Activated T-cell treated with anti-CD3 and anti-CD28 coated beads, Interleukin-2, amount 50 U/mL, for 72 hours (primary cell): ENCODE measurements at regions not wholly inside any gene's neighbourhood (a gene's known extent, or its start where the extent isn't known, plus 50 kb on each side); places are given as distances from the start of the nearest gene placed in this dataset.

Source experiments
- ATAC-seq, 2 donors: fragments of 150-1000 bp; cut with Tn5 transposase; replicated peaks in 1 of 2; 2 replicates each; pipeline ENCODE4 v1.10.0; 2021; ENCODE audit warnings: moderate library complexity in 2 of 2, mild to moderate bottlenecking in 1 of 2
- DNase-seq, 2 donors: peaks; one replicate each; pipeline ENCODE4 v3.0.0; 2021 to 2022; ENCODE audit warnings: mixed read lengths in 1 of 2
- H3K27ac Mint-ChIP-seq: one replicate; pipeline ENCODE4 v1.8.0; 2022; ENCODE audit warnings: mild to moderate bottlenecking, moderate library complexity, mixed read lengths
- H3K27me3 Mint-ChIP-seq: one replicate; pipeline ENCODE4 v1.8.0; 2022; ENCODE audit warnings: low read depth, mixed read lengths
- H3K36me3 Mint-ChIP-seq, 2 donors: one replicate each; pipeline ENCODE4 v1.8.0; 2022; ENCODE audit warnings: mixed read lengths in 2 of 2, mild to moderate bottlenecking in 1 of 2; ENCODE audit not compliant: insufficient read depth in 2 of 2
- H3K4me1 Mint-ChIP-seq: one replicate; pipeline ENCODE4 v1.8.0; 2022; ENCODE audit warnings: low read depth, mixed read lengths
- H3K4me3 Mint-ChIP-seq, 2 donors: one replicate each; pipeline ENCODE4 v1.8.0; 2022; ENCODE audit warnings: mild to moderate bottlenecking in 2 of 2, mixed read lengths in 2 of 2, moderate library complexity in 2 of 2
- H3K9me3 Mint-ChIP-seq, 2 donors: one replicate each; pipeline ENCODE4 v1.8.0; 2022; ENCODE audit warnings: mixed read lengths in 2 of 2

GRCh38 chr7:128163473-128163872 lies 77.6 kb upstream of the LEP start:
- DNase-seq (no peak), ATAC-seq (no peak)
- no peaks in the 10 kb centered on the region for H3K9me3 Mint-ChIP-seq
- H3K27me3 Mint-ChIP-seq, result peaks cover 54% of the 10 kb centered on the region
- peaks cover 4% of the 10 kb centered on the region for H3K4me1 Mint-ChIP-seq
- no peaks in the 10 kb centered on the region for H3K36me3 Mint-ChIP-seq
- H3K4me3 Mint-ChIP-seq, result no peak overlapping the region
- H3K27ac Mint-ChIP-seq, result no peak overlapping the region

- H3K9me3 Mint-ChIP-seq, result no peaks in the 10 kb centered on the region
- peaks cover 57% of the 10 kb centered on the region for H3K27me3 Mint-ChIP-seq
- ATAC-seq (peak; percentile 49 to 55), DNase-seq (no peak)
- H3K4me3 Mint-ChIP-seq, result no peak overlapping the region
- H3K36me3 Mint-ChIP-seq, result no peaks in the 10 kb centered on the region
- no peak overlapping the region for H3K27ac Mint-ChIP-seq
- H3K4me1 Mint-ChIP-seq, result peaks cover 9% of the 10 kb centered on the region
These were observed 76.8 kb upstream of the LEP start for GRCh38 chr7:128164061-128164954.

- Mint-ChIP-seq H3K27ac (no peak overlapping the region), H3K9me3 (no peaks in the 10 kb centered on the region), H3K4me1 (peaks cover 9% of the 10 kb centered on the region), H3K27me3 (peaks cover 65% of the 10 kb centered on the region), H3K4me3 (peak overlapping the region; percentile 6 to 41), H3K36me3 (no peaks in the 10 kb centered on the region)
- no peak for DNase-seq
- no peak for ATAC-seq
These were observed 76.0 kb upstream of the LEP start for GRCh38 chr7:128164955-128165670.

- ATAC-seq, result no peak
- Mint-ChIP-seq H3K4me1 (peaks cover 9% of the 10 kb centered on the region), H3K9me3 (no peaks in the 10 kb centered on the region), H3K27ac (no peak overlapping the region), H3K36me3 (no peaks in the 10 kb centered on the region), H3K27me3 (peaks cover 69% of the 10 kb centered on the region), H3K4me3 (peak overlapping the region in 1 of 2 donors; percentile 41)
- DNase-seq, result no peak
These were observed 75.1 kb upstream of the LEP start for GRCh38 chr7:128165927-128166420.

- ATAC-seq, result peak; percentile 15 to 25
- Mint-ChIP-seq H3K4me3 (peak overlapping the region; percentile 85 to 89), H3K27ac (no peak overlapping the region), H3K9me3 (no peaks in the 10 kb centered on the region), H3K36me3 (no peaks in the 10 kb centered on the region), H3K27me3 (peaks cover 65% of the 10 kb centered on the region), H3K4me1 (peaks cover 9% of the 10 kb centered on the region)
- DNase-seq, result peak; percentile 18 to 29
These were observed 74.5 kb upstream of the LEP start for GRCh38 chr7:128166603-128167041.

GRCh38 chr7:128167042-128167701 lies 73.9 kb upstream of the LEP start:
- Mint-ChIP-seq H3K36me3 (no peaks in the 10 kb centered on the region), H3K4me1 (peaks cover 9% of the 10 kb centered on the region), H3K4me3 (peak overlapping the region; percentile 85 to 89), H3K27ac (no peak overlapping the region), H3K27me3 (peaks cover 61% of the 10 kb centered on the region), H3K9me3 (no peaks in the 10 kb centered on the region)
- ATAC-seq, result peak; percentile 24 to 38
- peak in 1 of 2 donors; percentile 7 for DNase-seq

- no peaks in the 10 kb centered on the region for H3K36me3 Mint-ChIP-seq
- H3K27me3 Mint-ChIP-seq, result peaks cover 52% of the 10 kb centered on the region
- ATAC-seq, result peak; percentile 8 to 20
These were observed 73.0 kb upstream of the LEP start for GRCh38 chr7:128167791-128168666.

GRCh38 chr7:128168667-128169210 lies 72.3 kb upstream of the LEP start:
- peaks cover 48% of the 10 kb centered on the region for H3K27me3 Mint-ChIP-seq
- no peak for ATAC-seq
- no peaks in the 10 kb centered on the region for H3K36me3 Mint-ChIP-seq
- peak overlapping the region; percentile 57 to 62 for H3K4me3 Mint-ChIP-seq
- DNase-seq, result peak in 1 of 2 donors; percentile 9
- no peak overlapping the region for H3K27ac Mint-ChIP-seq
- H3K9me3 Mint-ChIP-seq, result no peaks in the 10 kb centered on the region
- H3K4me1 Mint-ChIP-seq, result peaks cover 9% of the 10 kb centered on the region

More at GRCh38 chr7:128167791-128168666, 73.0 kb upstream of the LEP start:
- DNase-seq, result no peak
- no peaks in the 10 kb centered on the region for H3K9me3 Mint-ChIP-seq
- peak overlapping the region; percentile 57 to 62 for H3K4me3 Mint-ChIP-seq
- H3K4me1 Mint-ChIP-seq, result peaks cover 9% of the 10 kb centered on the region
- no peak overlapping the region for H3K27ac Mint-ChIP-seq

- peaks cover 9% of the 10 kb centered on the region for H3K4me1 Mint-ChIP-seq
- H3K4me3 Mint-ChIP-seq, result no peak overlapping the region
- H3K36me3 Mint-ChIP-seq, result no peaks in the 10 kb centered on the region
- ATAC-seq (no peak), DNase-seq (no peak)
- peaks cover 49% of the 10 kb centered on the region for H3K27me3 Mint-ChIP-seq
- no peaks in the 10 kb centered on the region for H3K9me3 Mint-ChIP-seq
- H3K27ac Mint-ChIP-seq, result no peak overlapping the region
These were observed 70.6 kb upstream of the LEP start for GRCh38 chr7:128170461-128170860.

GRCh38 chr7:128171342-128171918 lies 69.6 kb upstream of the LEP start:
- peaks cover 43% of the 10 kb centered on the region for H3K27me3 Mint-ChIP-seq
- DNase-seq, result no peak
- no peaks in the 10 kb centered on the region for H3K9me3 Mint-ChIP-seq
- no peak for ATAC-seq
- no peak overlapping the region for H3K27ac Mint-ChIP-seq
- no peak overlapping the region for H3K4me3 Mint-ChIP-seq
- H3K36me3 Mint-ChIP-seq, result no peaks in the 10 kb centered on the region
- H3K4me1 Mint-ChIP-seq, result peaks cover 9% of the 10 kb centered on the region

GRCh38 chr7:128172151-128172550 lies 68.9 kb upstream of the LEP start:
- peaks cover 9% of the 10 kb centered on the region for H3K4me1 Mint-ChIP-seq
- ATAC-seq, result no peak
- no peak for DNase-seq
- H3K36me3 Mint-ChIP-seq, result no peaks in the 10 kb centered on the region
- no peak overlapping the region for H3K4me3 Mint-ChIP-seq
- no peaks in the 10 kb centered on the region for H3K9me3 Mint-ChIP-seq
- no peak overlapping the region for H3K27ac Mint-ChIP-seq
- H3K27me3 Mint-ChIP-seq, result peaks cover 45% of the 10 kb centered on the region

GRCh38 chr7:128172963-128173362 lies 68.1 kb upstream of the LEP start:
- Mint-ChIP-seq H3K36me3 (no peaks in the 10 kb centered on the region), H3K4me3 (no peak overlapping the region), H3K27me3 (peaks cover 52% of the 10 kb centered on the region), H3K27ac (no peak overlapping the region), H3K9me3 (no peaks in the 10 kb centered on the region), H3K4me1 (peaks cover 9% of the 10 kb centered on the region)
- ATAC-seq, result no peak
- no peak for DNase-seq
